ENCODE measurements at regions not wholly inside any gene's neighbourhood (a gene's known extent, or its start where the extent isn't known, plus 50 kb on each side); places are given as distances from the start of the nearest gene placed in this dataset.

- TF ChIP-seq CTCF (IDR thresholded peaks at IDR 0.05; ENCODE audit: poor library complexity) (no peak), EZH2 (IDR thresholded peaks at IDR 0.05; ENCODE audit: borderline replicate concordance) (no peak)
Observed at GRCh38 chr11:59267736-59268475, 55.2 kb upstream of the MPEG1 start.
